OCI-LY3 (cell line): ENCODE measurements at regions not wholly inside any gene's neighbourhood (a gene's known extent, or its start where the extent isn't known, plus 50 kb on each side); places are given as distances from the start of the nearest gene placed in this dataset.

ENCODE experiments used
- CTCF ChIP-seq: fragments of 200-600, 300-600 bp; sonication (generic); IDR thresholded peaks from 2 replicates; pipeline ENCODE4 v1.5.1; 2014; ENCODE audit warnings: antibody characterized with exemption, low read length, low read depth
- EZH2phosphoT487 ChIP-seq: fragments of 200-600 bp; shearing (Covaris generic); IDR thresholded peaks from 2 replicates; pipeline ENCODE4 v1.6.1; 2018; ENCODE audit warnings: antibody characterized with exemption, mixed run types, low read depth

GRCh38 chr18:39730606-39731005 lies 2165.0 kb upstream of the CELF4 start:
- no peak for TF ChIP-seq CTCF
- no peak for TF ChIP-seq EZH2phosphoT487
